ENCODE measurements at regions not wholly inside any gene's neighbourhood (a gene's known extent, or its start where the extent isn't known, plus 50 kb on each side); places are given as distances from the start of the nearest gene placed in this dataset.
A peak's percentile ranks its signal among the peaks of the same experiment; 100 is the strongest.
"Not testable (repeated sequence)": the region's sequence is repeated elsewhere in the genome, so short reads cannot be mapped to it uniquely, and the experiment has no call there.

DNA sequence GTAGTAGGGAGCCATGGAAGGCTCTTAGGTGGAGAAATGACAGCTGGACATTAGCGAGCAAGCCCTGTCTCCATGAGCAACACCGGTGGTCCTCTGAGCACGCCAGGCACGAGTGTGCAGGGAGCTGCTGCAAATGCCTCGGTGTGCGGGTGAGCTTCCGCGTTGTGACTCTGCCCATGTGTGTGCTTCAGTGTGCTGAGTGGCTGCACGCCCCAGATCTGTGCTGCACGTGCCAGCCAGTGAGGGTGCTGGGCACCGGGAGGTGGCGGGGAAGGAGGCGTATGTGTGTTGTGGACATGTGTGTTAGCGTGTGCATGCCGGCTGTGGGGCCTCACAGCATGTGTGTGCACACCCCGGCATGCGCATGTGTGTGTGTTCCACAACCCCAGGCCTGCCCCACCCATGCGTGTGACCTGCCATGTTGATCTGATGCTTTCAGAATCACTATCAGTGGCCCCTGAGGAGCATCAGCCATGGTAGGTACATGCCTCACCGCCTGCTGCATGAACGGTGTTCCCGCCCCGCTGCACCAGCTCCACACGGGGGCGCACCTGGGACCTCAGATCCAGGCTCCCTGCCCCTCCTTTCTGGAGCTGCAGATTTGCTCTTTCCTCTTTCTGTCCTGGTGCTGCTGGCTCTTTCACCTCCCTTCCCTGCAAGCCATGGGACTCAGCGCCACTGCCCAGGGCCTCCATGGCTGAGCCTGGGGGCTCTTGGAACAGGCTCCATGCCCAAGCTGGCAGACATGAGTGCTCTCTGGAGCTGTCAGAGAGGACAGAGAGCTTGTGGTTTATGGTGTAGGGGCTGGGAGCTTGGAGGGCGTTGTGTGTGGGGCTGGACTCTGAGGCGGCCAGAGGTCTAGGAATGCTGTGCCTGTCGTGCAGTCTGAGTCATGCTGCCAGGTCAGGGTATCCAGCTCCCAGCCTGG, 169.4 kb downstream of the TBC1D2B start:
- H3K4me3 ChIP-seq (ENCODE audit: control insufficient read depth, low read depth, low read length): no peak overlapping the region
- peak; percentile 33 for DNase-seq (ENCODE audit: low read depth)

GRCh38 chr15:77906062-77906990, 171.2 kb downstream of the TBC1D2B start:
- H3K4me3 ChIP-seq (ENCODE audit: control insufficient read depth, low read depth, low read length); DNase-seq (ENCODE audit: low read depth): not testable (repeated sequence)

More for the DNA sequence above, 169.4 kb downstream of the TBC1D2B start:
- TF ChIP-seq CTCF (conservative IDR thresholded peaks at IDR 0.05; ENCODE audit: control insufficient read depth, insufficient read depth, low read depth, low read length): peak; percentile 35

GRCh38 chr15:77905301-77905920, 172.1 kb downstream of the TBC1D2B start:
- DNase-seq (ENCODE audit: low read depth): no peak
- no peak for TF ChIP-seq CTCF (conservative IDR thresholded peaks at IDR 0.05; ENCODE audit: control insufficient read depth, insufficient read depth, low read depth, low read length)

DNA sequence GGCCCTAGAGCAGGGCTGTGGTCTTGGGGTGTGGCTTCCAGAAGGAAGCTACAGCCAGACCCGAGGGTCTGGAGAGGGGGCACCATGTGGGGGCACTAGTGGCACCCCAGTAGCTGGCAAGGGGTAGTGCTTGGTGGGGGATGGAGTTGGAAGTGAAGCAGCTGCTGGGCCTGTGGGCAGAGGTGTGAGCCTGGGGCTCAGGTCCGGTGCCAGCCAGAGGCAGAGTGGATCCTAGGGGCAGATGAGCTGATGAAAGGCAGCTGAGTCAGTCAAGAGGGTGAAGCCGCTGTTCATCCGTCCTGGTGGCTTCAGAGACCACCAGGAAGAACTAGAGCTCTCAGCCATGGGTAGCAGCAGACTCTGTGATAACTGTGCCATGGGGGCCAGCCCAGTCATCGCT, 172.6 kb downstream of the TBC1D2B start:
- no peak overlapping the region for H3K4me3 ChIP-seq (ENCODE audit: control insufficient read depth, low read depth, low read length)
- DNase-seq (ENCODE audit: low read depth): no peak
- no peak for TF ChIP-seq CTCF (conservative IDR thresholded peaks at IDR 0.05; ENCODE audit: control insufficient read depth, insufficient read depth, low read depth, low read length)

More at GRCh38 chr15:77905301-77905920, 172.1 kb downstream of the TBC1D2B start:
- H3K4me3 ChIP-seq (ENCODE audit: control insufficient read depth, low read depth, low read length): no peak overlapping the region

DNA sequence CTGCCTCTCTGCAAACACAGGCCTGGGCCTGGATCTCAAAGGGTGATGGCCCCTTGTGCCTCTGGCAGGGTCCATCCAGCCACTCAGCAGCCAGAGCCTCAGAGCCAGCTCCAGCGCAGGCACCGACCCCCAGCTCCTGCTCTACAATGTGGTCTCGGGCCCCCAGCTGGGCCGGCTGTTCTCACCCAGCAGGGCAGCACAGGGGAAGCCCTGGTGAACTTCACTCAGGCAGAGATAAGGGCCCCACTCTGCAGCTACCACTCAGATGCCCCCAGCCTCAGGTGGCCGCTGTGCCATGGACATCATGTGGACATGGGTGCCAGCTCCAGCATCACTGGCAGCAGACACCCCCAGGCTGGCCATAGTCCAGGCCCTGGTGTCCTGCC, 173.1 kb downstream of the TBC1D2B start:
- no peak for DNase-seq (ENCODE audit: low read depth)
- no peak for TF ChIP-seq CTCF (conservative IDR thresholded peaks at IDR 0.05; ENCODE audit: control insufficient read depth, insufficient read depth, low read depth, low read length)
- H3K4me3 ChIP-seq (ENCODE audit: control insufficient read depth, low read depth, low read length): no peak overlapping the region

DNA sequence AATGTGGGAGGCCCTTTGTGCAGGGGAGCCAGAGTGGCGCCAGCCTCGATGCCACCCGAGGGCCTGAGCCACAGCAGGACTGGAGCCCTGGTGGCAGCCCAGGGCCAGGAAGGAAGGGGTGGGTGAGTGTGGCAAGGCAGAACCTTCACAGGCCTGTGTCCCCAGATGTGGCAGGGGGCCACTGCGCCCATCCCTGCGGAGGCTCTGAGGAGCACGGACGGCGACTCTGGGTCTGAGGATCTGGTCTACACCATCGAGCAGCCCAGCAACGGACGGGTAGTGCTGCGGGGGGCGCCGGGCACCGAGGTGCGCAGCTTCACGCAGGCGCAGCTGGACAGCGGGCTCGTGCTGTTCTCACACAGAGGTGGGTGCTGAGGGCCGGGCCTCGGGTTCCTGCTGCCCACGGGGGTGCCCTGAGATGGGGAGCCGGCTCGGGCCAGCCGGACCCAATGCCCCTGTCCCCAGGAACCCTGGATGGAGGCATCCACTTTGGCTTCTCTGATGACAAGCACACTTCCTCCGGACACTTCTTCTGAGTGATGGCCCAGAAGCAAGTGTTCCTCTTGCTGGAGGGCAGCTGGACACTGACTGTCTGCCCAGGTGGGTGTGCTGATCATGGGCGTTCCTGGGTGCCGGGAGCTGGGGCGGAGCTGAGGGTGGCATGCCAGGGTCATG, 173.6 kb downstream of the TBC1D2B start:
- not testable (repeated sequence) for H3K4me3 ChIP-seq (ENCODE audit: control insufficient read depth, low read depth, low read length); DNase-seq (ENCODE audit: low read depth)

Data from fibroblast of mammary gland (primary cell).